NCI-H69 (cell line): ENCODE measurements at regions not wholly inside any gene's neighbourhood (a gene's known extent, or its start where the extent isn't known, plus 50 kb on each side); places are given as distances from the start of the nearest gene placed in this dataset.

Source experiments
- DNase-seq: peaks from one replicate; lab custom pipeline; 2025; lab: John Stamatoyannopoulos, UW

GRCh38 chr11:130585545-130585944, 137.1 kb downstream of the ADAMTS15 start:
- DNase-seq = no peak

GRCh38 chr11:130587658-130588057, 139.2 kb downstream of the ADAMTS15 start:
- DNase-seq = no peak

GRCh38 chr11:130588471-130588870, 140.0 kb downstream of the ADAMTS15 start:
- no peak for DNase-seq

DNA sequence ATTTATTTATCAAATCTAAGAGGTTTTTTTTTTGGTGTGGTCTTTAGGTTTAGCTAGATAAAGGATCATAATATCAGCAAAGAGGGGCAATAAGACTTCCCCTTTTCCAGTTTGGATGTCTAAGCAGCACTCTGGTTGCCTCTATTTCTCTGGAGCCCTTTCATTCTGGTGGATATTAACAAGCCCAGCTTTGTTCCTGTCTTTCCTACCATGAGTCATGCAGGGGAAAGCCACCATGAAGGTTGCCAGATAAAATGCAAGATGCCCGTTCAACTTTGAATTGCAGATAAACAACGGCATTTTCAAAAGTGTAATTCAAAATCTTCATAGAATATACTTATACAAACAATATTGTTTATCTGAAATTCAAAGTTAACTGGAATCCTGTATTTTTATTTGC, 143.6 kb downstream of the ADAMTS15 start:
- no peak for DNase-seq

DNA sequence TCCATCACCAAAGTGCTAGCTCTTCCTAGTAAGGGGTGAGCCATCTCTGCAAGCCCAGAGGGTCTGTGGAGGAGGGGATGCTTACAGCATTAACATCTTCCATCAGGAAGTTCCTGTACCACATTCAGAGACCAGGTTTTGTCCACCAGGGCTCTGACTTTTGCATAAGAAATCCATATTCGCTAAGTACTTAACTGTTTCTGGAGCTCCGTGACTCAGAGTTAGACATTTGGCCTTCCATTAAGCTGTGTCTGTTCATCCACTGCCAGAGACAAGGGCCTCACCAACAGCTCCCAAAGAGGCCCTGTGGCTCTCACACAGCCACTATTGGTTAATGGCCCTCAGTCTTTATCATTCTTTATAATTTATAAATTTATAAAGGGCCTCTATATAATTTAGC, 144.6 kb downstream of the ADAMTS15 start:
- no peak for DNase-seq

GRCh38 chr11:130598433-130598832, 150.0 kb downstream of the ADAMTS15 start:
- DNase-seq = no peak

DNA sequence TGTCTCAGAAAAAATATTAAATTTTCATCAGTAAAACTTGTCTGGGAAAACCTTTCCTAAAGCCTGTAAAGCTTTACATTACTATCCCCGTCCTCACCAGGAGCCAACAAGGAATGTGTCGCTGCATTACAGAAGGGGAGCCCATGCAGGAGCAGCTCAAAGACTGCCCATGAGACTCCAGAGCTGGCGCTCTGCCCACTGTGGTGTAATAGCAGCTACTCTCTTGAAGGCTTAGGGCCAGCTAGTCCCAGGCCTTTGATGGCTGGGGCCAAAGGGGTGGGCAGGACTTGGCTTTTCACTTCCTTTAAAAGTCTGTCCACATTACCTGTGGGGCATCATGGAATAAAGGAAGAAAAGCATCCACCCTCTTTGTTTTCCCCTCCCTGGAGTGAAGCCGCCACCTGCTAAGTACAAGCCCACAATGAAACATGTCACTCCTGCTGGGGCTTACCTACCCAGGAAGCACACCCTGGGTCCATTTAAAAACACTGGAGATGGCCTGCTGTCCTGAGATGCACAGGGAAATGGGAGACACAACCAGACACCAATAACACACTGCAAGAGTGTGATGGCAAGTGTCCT, 150.7 kb downstream of the ADAMTS15 start:
- peak; percentile 88 for DNase-seq

GRCh38 chr11:130600139-130600538, 151.7 kb downstream of the ADAMTS15 start:
- no peak for DNase-seq

- no peak for DNase-seq
Observed at GRCh38 chr11:130600616-130601015, 152.2 kb downstream of the ADAMTS15 start.

DNA sequence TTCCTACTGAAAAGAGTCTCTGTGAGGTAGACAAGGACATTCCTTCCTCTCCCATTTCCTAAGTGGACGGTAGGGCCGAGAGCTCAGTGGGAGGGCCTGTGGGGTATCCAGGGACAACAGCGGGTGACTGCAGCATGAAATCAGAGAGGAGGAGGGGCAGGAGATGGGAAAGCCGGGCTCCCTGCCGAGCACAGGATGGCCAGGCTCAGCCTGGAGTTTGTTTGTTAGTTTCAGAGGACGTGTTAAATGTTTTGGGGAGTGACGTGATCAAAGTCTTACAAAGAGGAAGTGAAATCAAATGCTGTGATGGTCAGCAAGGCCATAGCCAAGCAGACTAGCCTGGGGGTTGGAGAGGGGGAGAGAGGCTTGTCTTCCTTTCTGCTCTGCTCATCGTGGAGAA, 152.7 kb downstream of the ADAMTS15 start:
- peak; percentile 52 for DNase-seq

DNA sequence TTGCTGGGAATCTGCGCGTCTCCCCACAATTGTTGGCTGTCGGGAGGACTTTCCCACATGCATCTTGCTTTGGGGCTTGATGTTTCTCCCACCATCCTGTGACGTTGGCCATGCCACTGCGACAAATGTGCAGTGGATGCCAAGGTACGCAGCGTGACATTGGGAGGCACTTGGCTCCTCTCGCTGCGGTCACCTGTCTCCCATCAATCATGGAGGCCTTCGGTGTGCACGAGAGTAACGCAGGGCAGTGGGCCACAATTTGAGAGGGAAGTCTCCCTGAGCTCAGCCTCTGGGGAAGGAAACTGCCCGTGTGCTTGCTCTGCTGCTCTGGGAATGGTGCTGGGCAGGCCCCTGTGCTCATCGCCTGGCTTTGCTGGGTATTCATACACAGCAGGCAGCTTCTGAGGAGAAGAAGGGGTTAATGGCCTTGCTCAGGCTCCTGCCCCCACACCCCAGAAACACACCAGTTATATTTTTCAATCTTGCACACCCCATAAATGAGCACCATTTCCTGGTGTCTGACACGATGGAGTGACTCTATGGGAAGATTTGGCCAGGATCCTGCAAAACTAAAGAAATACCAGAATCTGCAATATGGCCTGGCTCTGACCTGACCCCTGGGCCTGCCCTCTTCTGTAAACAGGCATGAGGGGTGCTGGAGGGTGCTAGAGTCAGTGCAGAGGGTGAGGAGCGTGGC, 153.5 kb downstream of the ADAMTS15 start:
- no peak for DNase-seq

DNA sequence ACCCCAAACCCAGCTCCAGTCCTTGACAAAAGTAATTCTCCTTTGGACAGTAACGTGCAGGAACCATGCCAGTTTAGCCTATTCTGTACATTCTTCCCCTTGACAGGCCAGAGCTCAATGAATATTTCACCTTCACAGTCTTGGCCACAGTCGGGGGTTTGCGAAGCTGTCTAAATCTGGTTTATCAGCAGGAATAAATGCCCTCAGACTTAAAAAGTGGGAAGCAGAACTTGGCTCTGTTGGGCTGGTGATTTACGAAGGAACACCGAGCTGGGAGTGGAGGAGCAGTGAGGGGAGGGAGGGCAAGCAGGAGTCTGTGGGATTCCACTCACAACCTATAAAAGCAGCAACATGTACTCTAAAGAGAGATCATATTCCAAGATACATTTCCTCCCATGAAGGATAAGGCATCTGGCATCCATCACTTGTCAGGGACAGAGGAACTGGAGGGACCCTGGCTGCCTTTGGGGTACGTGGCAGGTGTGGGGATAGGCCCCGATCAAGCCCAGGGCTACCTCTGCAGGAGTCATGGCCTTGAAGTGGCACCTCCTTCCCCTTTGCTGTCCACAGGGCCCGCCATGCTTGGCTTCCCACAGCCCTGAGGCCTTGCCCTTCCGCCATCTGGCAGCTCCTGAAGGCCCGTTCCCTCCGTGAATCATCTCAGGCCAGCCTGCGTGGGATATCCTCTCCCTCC, 154.3 kb downstream of the ADAMTS15 start:
- DNase-seq = no peak

- DNase-seq = peak; percentile 80
Observed at GRCh38 chr11:130603335-130603906, 155.0 kb downstream of the ADAMTS15 start.

DNA sequence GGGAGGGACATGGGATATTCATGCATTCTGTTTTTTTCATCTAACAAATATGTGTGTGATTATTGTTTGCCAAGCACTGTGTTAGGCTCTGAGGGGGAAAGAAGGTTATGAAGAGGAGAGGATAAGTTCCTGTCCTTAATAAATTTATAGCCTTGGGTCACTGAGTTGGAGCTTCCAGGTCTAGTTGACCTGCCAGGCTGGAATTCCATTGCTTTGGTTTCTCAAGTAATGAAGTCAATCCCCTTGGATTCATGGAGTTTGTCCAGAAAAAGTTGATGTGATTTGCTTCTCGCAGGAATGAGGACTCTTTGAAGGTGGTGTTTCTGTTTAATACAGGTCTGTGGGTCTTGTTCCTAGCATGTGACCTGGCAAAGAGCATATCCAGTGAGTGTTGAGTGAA, 156.2 kb downstream of the ADAMTS15 start:
- no peak for DNase-seq

DNA sequence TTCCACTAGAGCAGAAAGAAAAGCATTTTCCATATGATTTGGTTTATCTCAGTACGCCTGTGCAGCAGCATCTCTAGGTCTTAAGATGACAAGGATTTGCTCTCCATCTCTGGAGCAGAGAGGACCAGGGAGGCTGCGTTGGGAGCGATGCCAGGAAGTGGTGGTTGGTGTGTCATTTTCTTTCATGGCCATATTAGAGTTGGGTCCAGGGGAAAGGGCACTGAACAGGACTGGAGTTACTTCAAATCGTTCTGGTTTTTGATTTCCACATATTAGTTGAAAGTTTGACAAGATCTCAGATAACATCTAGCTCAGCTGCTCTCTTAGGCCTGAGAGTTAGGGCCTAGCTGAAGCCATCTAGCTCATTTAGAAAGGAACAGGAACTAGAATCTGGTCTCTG, 157.7 kb downstream of the ADAMTS15 start:
- DNase-seq = no peak

DNA sequence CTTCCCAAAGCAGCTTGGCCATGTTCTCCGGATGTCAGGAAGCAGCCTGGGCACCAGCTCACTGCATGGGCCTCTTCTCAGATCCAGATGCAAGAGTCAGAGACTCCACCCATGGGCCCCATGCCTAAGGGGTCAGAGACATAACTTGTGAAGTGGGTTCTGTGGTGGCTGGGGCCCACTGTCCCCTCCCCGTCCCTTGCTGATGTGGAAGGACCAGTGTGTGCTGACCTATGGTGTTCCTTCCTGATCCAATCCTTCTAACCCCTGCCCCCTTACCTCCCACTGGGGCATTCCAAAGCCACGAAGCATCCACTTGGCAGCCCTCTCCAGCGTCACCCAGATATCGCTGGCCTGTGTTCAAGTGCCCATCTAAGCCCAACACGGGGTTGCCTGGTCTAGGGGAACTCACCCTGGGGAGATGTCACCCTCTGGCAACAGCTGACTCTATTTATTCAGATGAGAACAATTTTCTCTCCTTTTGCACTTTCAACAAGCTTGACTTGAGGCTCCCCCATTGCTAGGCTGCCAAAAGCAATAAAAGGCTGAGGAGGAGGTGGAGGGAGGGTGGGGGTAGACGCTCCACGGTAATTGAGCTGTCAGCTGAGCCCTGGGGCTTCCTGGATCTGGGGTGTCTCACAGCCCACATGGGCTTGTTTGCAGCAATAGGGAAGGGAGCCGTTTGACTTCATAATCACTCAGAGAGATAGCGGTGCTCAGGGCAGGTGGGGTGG, 158.5 kb downstream of the ADAMTS15 start:
- peak; percentile 81 for DNase-seq

GRCh38 chr11:130608287-130608686, 159.8 kb downstream of the ADAMTS15 start:
- DNase-seq = no peak

- no peak for DNase-seq
Observed at GRCh38 chr11:130609121-130610035, 160.9 kb downstream of the ADAMTS15 start.

GRCh38 chr11:130611791-130612251, 163.4 kb downstream of the ADAMTS15 start:
- no peak for DNase-seq

DNA sequence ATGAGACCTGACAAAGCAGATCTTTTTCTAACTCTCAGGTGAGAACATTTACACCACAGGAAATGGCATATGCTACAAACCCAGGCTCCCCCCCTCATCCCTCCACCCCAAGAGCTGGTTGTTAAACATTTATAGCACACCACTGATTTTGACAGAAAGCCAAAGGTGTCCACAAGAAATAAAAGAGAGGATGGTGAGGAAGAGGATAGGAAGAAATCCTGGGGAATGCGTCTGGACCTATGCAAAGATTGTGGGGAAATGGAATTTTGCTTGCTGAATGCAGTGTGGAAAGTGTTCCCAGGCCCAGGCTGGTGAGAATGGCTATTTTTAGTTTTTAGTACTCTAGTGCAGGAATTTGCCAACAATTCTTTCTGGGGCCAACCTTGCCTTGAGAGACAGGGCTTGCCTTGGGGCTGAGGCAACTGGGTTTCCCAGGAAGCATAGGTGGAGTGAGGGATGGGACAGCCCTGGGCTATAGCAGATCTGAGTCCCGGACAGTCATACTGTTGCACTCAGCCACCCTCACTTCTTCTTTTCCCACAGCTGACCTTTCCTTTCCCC, 163.9 kb downstream of the ADAMTS15 start:
- no peak for DNase-seq

DNA sequence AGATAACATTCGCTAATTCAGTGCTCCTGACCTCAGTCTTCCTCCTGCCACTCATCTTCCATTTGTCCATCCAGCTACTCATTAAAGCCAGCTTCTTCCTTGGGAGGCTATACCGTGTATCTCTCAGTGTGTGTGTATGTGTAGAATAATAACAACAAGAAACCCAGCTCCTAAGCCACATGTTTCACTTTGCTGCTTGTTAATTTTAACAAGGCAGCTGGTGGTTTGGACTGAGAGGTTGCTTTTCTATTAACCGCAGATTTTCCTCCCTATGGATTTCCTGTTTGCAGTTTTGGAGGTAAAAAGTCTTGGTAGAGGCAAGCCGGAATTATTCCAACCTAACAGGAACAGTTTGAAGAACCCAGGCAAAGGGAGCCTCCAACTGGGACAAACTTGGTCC, 165.0 kb downstream of the ADAMTS15 start:
- DNase-seq = no peak
